ENCODE measurements at regions not wholly inside any gene's neighbourhood (a gene's known extent, or its start where the extent isn't known, plus 50 kb on each side); places are given as distances from the start of the nearest gene placed in this dataset.

GRCh38 chr2:2836343-2837070, 505.4 kb upstream of the MYT1L start:
- no peaks in the 10 kb centered on the region for H3K4me1 ChIP-seq (ENCODE audit: insufficient read depth)
- no peaks in the 10 kb centered on the region for H3K36me3 ChIP-seq (ENCODE audit: insufficient read depth)
- no peak overlapping the region for H3K27ac ChIP-seq (ENCODE audit: low read depth)
- no peak for DNase-seq (ENCODE audit: extremely low spot score)
- H3K4me3 ChIP-seq (ENCODE audit: low read depth, low read length), result no peak overlapping the region
- WGBS, result 81% methylated on average over 5 of the region's 5 CpGs

- Histone ChIP-seq H3K36me3 (ENCODE audit: insufficient read depth) (no peaks in the 10 kb centered on the region), H3K27ac (ENCODE audit: low read depth) (no peak overlapping the region), H3K4me3 (ENCODE audit: low read depth, low read length) (no peak overlapping the region), H3K4me1 (ENCODE audit: insufficient read depth) (no peaks in the 10 kb centered on the region)
- DNase-seq (ENCODE audit: extremely low spot score), result no peak
- 73% methylated on average over 10 of the region's 10 CpGs for WGBS
Observed at GRCh38 chr2:2834516-2835254, 503.6 kb upstream of the MYT1L start.

GRCh38 chr2:2834105-2834504, 503.0 kb upstream of the MYT1L start:
- no peaks in the 10 kb centered on the region for H3K36me3 ChIP-seq (ENCODE audit: insufficient read depth)
- 82% methylated on average over 11 of the region's 11 CpGs for WGBS
- no peak overlapping the region for H3K4me3 ChIP-seq (ENCODE audit: low read depth, low read length)
- DNase-seq (ENCODE audit: extremely low spot score), result no peak
- H3K27ac ChIP-seq (ENCODE audit: low read depth), result no peak overlapping the region
- no peaks in the 10 kb centered on the region for H3K4me1 ChIP-seq (ENCODE audit: insufficient read depth)

GRCh38 chr2:2832657-2833056, 501.6 kb upstream of the MYT1L start:
- WGBS, result 88% methylated on average over 9 of the region's 9 CpGs
- Histone ChIP-seq H3K27ac (ENCODE audit: low read depth) (no peak overlapping the region), H3K36me3 (ENCODE audit: insufficient read depth) (no peaks in the 10 kb centered on the region), H3K4me1 (ENCODE audit: insufficient read depth) (no peaks in the 10 kb centered on the region), H3K4me3 (ENCODE audit: low read depth, low read length) (no peak overlapping the region)
- DNase-seq (ENCODE audit: extremely low spot score), result no peak

- whole genome bisulfite sequencing, result 37% methylated on average over 11 of the region's 11 CpGs
Observed at GRCh38 chr2:2831633-2832032, 500.6 kb upstream of the MYT1L start.

GRCh38 chr2:2830576-2830975, 499.5 kb upstream of the MYT1L start:
- WGBS, result 89% methylated on average over 3 of the region's 3 CpGs
- Histone ChIP-seq H3K27ac (ENCODE audit: low read depth) (no peak overlapping the region), H3K36me3 (ENCODE audit: insufficient read depth) (no peaks in the 10 kb centered on the region), H3K4me3 (ENCODE audit: low read depth, low read length) (no peak overlapping the region), H3K4me1 (ENCODE audit: insufficient read depth) (no peaks in the 10 kb centered on the region)
- no peak for DNase-seq (ENCODE audit: extremely low spot score)

More at GRCh38 chr2:2831633-2832032, 500.6 kb upstream of the MYT1L start:
- Histone ChIP-seq H3K36me3 (ENCODE audit: insufficient read depth) (no peaks in the 10 kb centered on the region), H3K27ac (ENCODE audit: low read depth) (no peak overlapping the region), H3K4me1 (ENCODE audit: insufficient read depth) (no peaks in the 10 kb centered on the region), H3K4me3 (ENCODE audit: low read depth, low read length) (no peak overlapping the region)
- DNase-seq (ENCODE audit: extremely low spot score), result no peak

GRCh38 chr2:2828774-2829368, 497.8 kb upstream of the MYT1L start:
- WGBS, result 54% methylated on average over 13 of the region's 13 CpGs
- Histone ChIP-seq H3K4me1 (ENCODE audit: insufficient read depth) (no peaks in the 10 kb centered on the region), H3K27ac (ENCODE audit: low read depth) (no peak overlapping the region), H3K4me3 (ENCODE audit: low read depth, low read length) (no peak overlapping the region), H3K36me3 (ENCODE audit: insufficient read depth) (no peaks in the 10 kb centered on the region)
- DNase-seq (ENCODE audit: extremely low spot score), result no peak

- Histone ChIP-seq H3K4me1 (ENCODE audit: insufficient read depth) (no peaks in the 10 kb centered on the region), H3K36me3 (ENCODE audit: insufficient read depth) (no peaks in the 10 kb centered on the region), H3K4me3 (ENCODE audit: low read depth, low read length) (no peak overlapping the region), H3K27ac (ENCODE audit: low read depth) (no peak overlapping the region)
- DNase-seq (ENCODE audit: extremely low spot score), result no peak
- 93% methylated on average over 8 of the region's 8 CpGs for WGBS
Observed at GRCh38 chr2:2827761-2828221, 496.7 kb upstream of the MYT1L start.

- no peak overlapping the region for H3K27ac ChIP-seq (ENCODE audit: low read depth)
- H3K36me3 ChIP-seq (ENCODE audit: insufficient read depth), result no peaks in the 10 kb centered on the region
- no peaks in the 10 kb centered on the region for H3K4me1 ChIP-seq (ENCODE audit: insufficient read depth)
- DNase-seq (ENCODE audit: extremely low spot score), result no peak
- 87% methylated on average over 16 of the region's 16 CpGs for WGBS
- no peak overlapping the region for H3K4me3 ChIP-seq (ENCODE audit: low read depth, low read length)
Observed at GRCh38 chr2:2827046-2827636, 496.1 kb upstream of the MYT1L start.

GRCh38 chr2:2826621-2827020, 495.5 kb upstream of the MYT1L start:
- no peak overlapping the region for H3K27ac ChIP-seq (ENCODE audit: low read depth)
- 72% methylated on average over 8 of the region's 8 CpGs for WGBS
- H3K4me3 ChIP-seq (ENCODE audit: low read depth, low read length), result no peak overlapping the region
- no peaks in the 10 kb centered on the region for H3K4me1 ChIP-seq (ENCODE audit: insufficient read depth)
- H3K36me3 ChIP-seq (ENCODE audit: insufficient read depth), result no peaks in the 10 kb centered on the region
- DNase-seq (ENCODE audit: extremely low spot score), result no peak

GRCh38 chr2:2826209-2826551, 495.1 kb upstream of the MYT1L start:
- Histone ChIP-seq H3K4me3 (ENCODE audit: low read depth, low read length) (no peak overlapping the region), H3K36me3 (ENCODE audit: insufficient read depth) (no peaks in the 10 kb centered on the region), H3K4me1 (ENCODE audit: insufficient read depth) (no peaks in the 10 kb centered on the region), H3K27ac (ENCODE audit: low read depth) (no peak overlapping the region)
- 59% methylated on average over 14 of the region's 14 CpGs for WGBS
- DNase-seq (ENCODE audit: extremely low spot score), result no peak

- H3K4me1 ChIP-seq (ENCODE audit: insufficient read depth), result no peaks in the 10 kb centered on the region
- WGBS, result 93% methylated on average over 21 of the region's 21 CpGs
- H3K4me3 ChIP-seq (ENCODE audit: low read depth, low read length), result no peak overlapping the region
- no peaks in the 10 kb centered on the region for H3K36me3 ChIP-seq (ENCODE audit: insufficient read depth)
- H3K27ac ChIP-seq (ENCODE audit: low read depth), result no peak overlapping the region
- no peak for DNase-seq (ENCODE audit: extremely low spot score)
Observed at GRCh38 chr2:2825516-2826208, 494.6 kb upstream of the MYT1L start.

- H3K36me3 ChIP-seq (ENCODE audit: insufficient read depth), result no peaks in the 10 kb centered on the region
- no peaks in the 10 kb centered on the region for H3K4me1 ChIP-seq (ENCODE audit: insufficient read depth)
- no peak for DNase-seq (ENCODE audit: extremely low spot score)
- no peak overlapping the region for H3K27ac ChIP-seq (ENCODE audit: low read depth)
- 95% methylated on average over 9 of the region's 9 CpGs for WGBS
- H3K4me3 ChIP-seq (ENCODE audit: low read depth, low read length), result no peak overlapping the region
Observed at GRCh38 chr2:2825062-2825461, 494.0 kb upstream of the MYT1L start.
